Skeletal muscle cell (primary cell): ENCODE measurements at regions not wholly inside any gene's neighbourhood (a gene's known extent, or its start where the extent isn't known, plus 50 kb on each side); places are given as distances from the start of the nearest gene placed in this dataset.
"Not testable (repeated sequence)": the region's sequence is repeated elsewhere in the genome, so short reads cannot be mapped to it uniquely, and the experiment has no call there.

Experiments
- DNase-seq: peaks from one replicate; pipeline ENCODE4 v3.0.0-alpha.2; 2010; ENCODE audit warnings: low read depth
- H3K4me3 ChIP-seq: 2 replicates; pipeline ENCODE4 v1.5.1; 2011; ENCODE audit warnings: low read depth, mild to moderate bottlenecking, control low read depth, low read length, moderate library complexity

DNA sequence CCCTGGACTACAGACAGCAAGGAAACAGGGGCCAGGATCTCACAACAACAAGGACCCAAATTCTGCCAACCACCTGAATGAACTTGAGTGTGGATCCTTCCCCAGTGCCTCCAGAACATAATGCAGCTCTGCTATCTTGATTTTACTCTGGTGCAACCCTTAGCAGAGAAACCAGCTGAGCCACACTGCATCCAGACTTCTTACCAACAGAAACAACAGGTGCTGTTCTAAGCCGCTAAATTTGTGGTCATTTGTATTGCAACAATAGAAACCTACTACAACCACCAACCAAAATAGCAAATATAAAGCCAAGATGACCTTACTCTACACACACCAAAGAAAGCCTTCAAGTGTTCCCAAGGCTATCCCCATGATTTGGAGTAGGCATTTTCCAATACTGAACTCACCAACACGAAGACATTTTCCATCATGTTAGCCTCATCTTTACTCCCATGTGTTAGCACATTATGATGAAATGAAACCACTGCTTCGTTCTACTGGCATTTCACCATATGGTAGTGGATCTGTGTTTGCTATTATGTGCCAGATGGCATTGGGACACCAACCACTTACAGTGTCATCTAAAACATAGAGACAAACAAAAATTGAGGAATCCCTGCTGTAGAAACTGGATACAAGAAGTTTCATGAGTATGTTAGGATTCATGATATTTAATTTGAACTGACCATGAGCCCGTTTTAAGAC is 249.8 kb upstream of the ID4 start:
- H3K4me3 ChIP-seq: no peak overlapping the region
- DNase-seq: no peak

DNA sequence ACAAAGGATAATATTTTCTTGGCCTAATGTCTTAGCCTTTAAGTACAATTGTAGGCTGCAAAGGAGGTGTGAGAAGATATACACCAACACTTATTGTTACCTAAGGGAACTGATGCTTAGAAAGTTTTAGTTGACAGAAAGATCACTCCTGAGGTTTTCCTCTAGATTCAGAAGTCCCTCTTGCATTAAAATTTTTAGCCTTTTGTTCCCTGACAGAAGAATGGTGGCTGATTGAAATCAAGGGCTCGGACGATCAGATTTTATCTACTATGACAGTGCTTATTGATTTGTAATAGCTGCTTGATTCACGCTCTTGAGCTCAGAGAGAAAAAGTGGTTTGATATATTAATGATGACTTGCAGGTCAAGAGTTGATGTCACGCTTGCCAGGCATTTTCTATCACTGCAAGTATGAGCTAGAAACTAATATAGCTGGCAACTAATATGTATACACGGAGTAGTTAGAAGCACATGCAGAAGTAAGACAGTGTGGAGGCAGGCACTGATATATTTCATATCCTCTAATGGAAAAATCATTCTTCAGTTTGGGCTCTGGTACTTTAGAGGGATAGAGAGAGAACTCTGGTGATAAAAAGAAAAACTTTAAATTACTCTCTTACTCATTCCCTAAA is 246.6 kb upstream of the ID4 start:
- no peak for DNase-seq
- no peak overlapping the region for H3K4me3 ChIP-seq

DNA sequence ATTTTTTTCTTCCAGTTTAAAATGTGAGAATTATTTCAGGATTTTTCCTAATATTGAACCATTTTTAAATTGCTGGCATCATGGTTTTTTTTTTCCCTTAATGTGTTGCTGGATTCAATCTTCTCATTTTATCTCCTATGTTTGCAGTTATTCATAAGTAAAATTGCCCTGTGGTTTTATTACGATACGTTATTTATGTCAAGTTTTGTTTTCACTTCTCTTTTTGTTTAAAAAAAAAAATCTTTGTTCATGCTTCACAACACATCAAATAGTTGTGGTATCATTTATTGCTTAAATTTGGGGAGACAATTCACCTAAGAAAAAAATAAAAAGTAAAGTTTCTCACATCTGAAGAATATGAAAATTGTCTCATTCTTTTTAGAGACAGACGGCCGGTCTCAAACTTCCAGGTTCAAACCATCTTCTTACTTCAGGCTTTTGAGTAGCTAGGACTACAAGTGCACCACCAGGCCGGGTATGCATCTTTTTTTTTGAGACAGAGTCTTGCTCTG is 239.3 kb upstream of the ID4 start:
- DNase-seq: no peak
- H3K4me3 ChIP-seq: no peak overlapping the region

DNA sequence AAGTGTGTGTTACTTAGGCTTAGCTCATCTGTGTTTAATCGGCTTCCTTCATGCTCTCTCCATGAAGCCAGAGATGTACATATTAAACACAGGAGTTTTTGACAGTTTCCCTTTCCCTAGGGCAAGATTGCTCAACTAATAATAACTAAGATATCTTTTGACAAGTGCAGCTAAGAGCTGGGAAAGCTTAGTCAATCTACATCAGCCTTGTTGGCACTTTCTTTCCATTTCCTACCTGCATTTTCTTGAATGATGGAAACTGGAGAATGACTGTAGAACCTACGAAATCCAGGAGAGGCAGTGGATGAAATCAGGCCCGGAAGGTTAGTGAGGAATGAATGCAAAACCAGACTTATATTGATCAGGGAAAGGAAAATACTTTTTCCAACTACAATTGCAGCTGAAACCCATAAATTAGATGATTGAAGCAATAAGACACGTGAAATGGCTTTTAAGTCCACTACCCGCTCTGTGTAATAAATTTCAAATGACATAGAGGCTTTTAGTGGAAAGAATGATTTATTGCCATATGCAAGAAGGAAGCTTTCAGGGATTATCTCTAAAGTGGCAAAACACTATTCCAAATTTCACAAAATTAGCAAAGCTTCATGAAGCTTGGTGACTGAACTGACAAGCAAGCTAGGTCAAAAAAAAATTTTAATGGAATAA is 237.2 kb upstream of the ID4 start:
- no peak overlapping the region for H3K4me3 ChIP-seq

DNA sequence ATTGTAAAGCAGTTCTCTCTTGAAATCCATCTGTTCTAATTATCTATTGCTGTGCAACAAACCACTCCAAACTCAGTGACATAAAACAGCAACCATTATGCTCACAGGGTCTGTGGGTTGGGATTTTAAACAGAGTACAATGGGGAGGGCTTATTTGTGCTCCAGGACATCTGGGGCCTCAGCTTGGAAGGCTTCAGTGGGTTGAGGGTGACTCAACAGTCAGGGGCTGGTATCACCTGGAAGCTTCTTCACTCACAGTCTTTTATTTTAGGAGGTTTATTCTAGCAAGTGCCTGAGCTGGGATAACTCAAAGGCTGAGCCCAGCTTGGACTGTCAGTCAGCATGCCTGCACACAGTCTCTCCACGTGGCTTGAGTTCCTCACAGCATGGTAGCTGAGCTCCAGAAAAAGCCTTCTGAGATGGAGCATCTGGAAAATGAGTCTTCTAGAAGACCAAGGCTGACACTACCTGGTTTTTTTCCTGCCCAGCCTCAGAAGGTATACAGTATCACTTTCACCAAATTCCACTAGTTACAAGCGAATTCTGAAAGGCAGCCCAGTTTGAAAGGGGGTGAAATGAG is 234.6 kb upstream of the ID4 start:
- H3K4me3 ChIP-seq: no peak overlapping the region
- DNase-seq: no peak

More for the DNA sequence above, 237.2 kb upstream of the ID4 start:
- no peak for DNase-seq

DNA sequence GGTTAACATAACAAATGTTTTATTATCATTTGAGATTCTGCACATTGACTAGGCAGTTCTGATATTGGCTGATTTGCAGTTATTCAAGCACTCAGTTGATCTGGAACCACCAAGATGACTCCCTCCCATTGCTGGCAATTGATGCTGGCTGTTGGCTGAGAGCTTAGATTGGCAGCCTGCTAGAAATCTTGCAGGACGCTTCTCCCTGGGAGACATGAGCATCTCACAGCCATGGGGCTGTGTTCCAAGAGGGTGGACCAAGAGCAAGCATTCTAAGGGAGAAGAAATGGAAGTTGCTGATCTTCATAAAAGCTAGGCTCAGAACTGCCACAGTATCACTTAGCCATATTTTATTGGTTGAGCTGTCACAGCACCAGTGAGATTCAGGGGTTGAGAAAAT is 233.4 kb upstream of the ID4 start:
- no peak for DNase-seq
- H3K4me3 ChIP-seq: no peak overlapping the region

DNA sequence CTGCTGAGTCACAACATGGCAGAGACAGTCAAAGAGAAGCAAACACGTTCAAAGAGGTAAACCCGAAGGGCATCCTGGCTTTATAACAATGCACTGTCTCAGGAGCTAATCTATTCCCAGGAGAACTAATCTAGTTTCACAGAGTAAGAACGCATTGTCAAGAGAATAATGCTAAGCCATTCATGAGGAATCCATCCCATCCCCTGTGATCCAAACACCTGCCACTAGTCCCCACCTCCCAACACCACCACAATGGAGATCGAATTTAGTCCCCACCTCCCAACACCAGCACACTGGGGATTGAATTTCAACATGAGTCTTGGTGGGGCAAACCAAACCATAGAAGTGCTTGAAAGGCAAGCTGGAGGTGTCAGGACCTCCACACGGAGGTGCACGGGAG is 231.5 kb upstream of the ID4 start:
- no peak for DNase-seq
- H3K4me3 ChIP-seq: no peak overlapping the region

DNA sequence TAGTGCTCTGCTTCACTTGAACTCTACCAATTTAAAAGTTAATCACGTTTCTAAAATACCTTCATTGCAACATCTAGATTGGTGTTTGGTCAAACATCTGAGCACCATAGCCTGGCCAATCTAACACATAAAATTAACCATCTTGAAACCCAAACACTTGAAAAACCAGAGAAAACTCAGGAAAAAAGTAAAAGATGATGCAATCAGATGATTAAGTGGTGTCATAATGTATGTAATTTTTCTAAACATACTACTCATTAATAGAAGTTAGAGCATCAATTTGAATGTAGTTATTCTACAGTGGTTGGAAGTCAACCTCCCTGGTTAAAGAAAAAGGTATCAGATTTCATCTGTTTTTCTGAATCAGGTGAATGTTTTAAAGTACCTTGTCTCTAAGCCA is 228.6 kb upstream of the ID4 start:
- no peak overlapping the region for H3K4me3 ChIP-seq

DNA sequence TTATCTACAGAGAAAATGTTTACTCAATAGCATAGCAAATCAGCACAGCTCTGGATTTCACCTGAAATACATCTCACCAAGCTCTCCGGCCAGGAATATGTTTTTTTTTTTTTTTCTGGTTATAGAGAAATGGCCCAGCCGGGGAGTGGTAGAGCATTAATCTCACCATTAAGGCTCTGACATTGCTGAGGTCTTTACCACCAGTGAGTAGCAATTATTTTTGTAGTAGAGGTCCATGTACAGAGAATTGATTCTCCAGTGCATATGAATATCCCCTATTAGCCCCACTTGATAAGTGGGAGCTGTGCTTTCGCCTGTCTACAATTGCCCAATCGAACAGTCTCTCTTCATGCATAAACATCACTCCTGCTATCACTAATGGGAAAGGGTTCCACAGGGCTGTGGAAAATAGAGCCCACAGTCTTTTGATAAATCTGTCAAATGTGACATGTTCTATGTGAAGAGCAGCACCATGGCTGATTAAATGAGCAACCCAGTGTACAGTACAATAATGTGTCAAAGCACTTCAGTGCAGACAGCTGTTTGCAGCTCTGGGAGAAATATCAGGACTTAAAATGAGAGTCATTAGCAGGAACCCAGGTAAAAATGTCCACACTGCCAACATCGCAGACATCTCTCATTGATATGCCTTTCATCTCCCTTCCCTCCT is 227.1 kb upstream of the ID4 start:
- no peak for DNase-seq
- H3K4me3 ChIP-seq: no peak overlapping the region

More for the DNA sequence above, 228.6 kb upstream of the ID4 start:
- no peak for DNase-seq

DNA sequence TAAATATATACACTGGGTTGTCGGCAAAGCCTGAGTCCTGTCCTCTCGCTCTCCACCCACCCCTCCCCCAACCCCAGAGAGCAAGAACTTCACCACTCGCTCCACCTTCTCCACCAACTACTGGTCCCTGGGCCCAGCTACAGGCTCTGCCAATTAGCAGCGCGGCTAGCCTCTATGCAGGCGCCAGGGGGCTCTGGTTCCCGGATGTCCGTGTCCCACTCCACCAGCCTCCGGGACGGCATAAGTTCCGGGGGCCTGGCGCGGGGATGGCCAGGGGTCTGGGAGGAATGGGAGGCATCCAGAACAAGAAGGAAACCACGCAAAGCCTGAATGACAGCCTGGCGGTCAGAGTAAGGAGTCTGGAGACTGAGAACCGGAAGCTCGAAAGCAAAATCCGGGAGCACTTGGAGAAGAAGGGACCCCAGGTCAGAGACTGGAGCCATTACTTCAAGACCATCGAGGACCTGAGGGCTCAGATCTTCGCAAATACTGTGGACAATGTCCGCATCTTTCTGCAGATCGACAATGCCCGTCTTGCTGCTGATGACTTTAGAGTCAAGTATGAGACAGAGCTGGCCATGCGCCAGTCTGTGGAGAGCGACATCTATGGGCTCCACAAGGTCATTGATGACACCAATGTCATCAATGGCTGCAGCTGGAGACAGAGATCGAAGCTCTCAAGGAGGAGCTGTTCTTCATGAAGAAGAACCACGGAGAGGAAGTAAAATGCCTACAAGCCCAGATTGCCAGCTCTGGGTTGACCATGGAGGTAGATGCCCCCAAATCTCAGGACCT is 224.3 kb upstream of the ID4 start:
- not testable (repeated sequence) for DNase-seq, H3K4me3 ChIP-seq

DNA sequence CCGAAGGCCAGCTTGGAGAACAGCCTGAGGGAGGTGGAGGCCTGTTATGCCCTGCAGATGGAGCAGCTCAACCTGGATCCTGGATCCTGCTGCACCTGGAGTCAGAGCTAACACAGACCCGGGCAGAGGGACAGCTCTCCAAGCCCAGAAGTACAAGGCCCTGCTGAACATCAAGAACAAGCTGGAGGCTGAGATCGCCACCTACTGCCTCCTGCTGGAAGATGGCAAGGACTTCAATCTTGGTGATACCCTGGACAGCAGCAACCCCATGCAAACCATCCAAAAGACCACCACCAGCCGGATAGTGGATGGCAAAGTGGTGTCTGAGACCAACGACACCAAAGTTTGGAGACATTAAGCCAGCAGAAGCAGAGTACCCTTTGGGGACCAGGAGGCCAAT is 223.5 kb upstream of the ID4 start:
- DNase-seq: no peak
- no peak overlapping the region for H3K4me3 ChIP-seq

DNA sequence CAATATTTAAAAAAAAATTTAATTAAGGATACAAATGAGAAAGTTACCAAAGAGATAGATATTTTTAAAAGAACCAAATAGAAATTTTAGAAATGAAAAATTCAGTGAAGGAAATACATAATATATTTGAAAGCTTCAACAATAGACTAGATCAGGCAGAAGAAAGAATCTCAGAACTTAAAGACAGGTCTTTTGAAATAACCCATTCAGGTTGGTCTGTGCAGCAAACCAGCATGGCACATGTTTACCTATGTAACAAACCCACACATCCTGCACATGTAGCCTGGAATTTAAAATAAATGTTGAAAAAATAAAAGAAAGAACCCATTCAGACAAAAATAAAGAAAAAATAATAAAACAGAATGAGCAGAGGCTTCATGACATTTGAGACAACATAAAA is 221.1 kb upstream of the ID4 start:
- no peak for DNase-seq
- no peak overlapping the region for H3K4me3 ChIP-seq

DNA sequence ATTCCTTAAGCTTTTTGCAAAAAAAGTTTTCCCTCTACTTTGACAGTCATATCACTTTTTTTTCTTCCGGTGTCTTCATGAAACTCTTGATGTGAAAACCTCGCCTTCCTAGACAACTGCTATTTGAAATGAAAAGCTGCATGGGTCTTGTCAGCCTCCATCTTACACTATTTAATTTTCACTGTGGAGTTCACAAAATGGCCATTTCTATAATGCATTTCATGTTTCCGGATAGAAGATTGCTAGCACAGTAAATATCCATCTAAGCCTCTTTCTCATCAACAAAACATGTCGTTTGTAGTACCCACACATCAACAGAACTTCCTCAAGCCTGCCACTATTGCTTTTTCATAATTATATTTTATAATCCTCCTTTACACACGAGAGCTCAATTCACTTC is 204.9 kb upstream of the ID4 start:
- no peak overlapping the region for H3K4me3 ChIP-seq
- DNase-seq: no peak

DNA sequence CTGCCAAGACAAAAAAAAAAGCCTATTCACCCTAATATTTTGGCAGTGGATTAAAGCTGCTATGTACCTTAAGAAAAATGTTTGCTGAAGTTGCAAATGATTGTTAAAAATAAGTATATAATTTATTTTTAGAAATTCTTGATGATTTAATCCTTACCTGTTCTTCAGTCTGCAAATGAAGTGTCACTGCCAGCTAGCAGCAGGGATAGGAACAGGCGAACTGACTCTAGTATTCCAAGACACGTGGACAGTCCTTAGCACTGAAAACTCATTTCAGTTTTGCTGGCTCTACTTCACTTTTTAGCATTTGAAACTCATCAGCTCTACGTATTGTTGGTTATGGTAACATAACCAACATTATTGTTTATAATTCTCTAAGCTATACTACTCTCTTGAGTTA is 204.4 kb upstream of the ID4 start:
- DNase-seq: no peak
- no peak overlapping the region for H3K4me3 ChIP-seq

DNA sequence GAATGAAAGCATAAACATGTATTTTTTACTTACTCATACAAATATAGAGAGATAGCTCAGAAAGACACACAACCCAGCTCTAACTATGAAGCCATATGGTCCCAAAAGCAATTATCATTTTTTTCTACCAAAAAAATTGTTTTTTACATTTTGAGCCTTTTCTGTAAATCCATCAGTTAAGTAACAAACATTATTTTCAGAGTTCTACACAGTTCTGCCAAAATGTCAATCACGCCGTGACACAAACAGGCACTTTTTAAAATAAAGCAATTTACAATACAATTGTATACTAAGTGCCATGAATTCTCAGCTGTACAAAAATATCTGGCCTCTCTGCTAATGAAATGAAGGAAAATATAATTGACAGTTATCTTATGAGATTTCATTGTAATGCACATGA is 201.4 kb upstream of the ID4 start:
- H3K4me3 ChIP-seq: no peak overlapping the region
- DNase-seq: no peak

DNA sequence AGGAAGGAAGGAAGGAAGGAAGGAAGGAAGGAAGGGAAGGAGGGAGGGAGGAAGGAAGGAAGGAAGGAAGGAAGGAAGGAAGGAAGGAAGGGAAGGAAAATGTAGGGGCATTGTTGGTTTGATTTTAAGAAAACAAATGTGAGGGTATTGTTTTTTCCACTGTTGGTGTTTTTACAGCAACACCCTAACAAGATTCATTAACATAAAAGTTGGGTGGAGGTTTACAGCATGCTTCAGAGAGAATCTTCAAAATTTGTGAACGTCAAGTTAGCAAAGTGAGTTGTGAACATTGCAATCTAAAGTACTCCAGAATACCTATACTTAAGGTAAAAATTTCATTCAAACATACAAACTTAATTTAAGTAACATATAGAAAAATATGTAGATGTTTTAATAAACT is 200.2 kb upstream of the ID4 start:
- DNase-seq: no peak
- H3K4me3 ChIP-seq: no peak overlapping the region

DNA sequence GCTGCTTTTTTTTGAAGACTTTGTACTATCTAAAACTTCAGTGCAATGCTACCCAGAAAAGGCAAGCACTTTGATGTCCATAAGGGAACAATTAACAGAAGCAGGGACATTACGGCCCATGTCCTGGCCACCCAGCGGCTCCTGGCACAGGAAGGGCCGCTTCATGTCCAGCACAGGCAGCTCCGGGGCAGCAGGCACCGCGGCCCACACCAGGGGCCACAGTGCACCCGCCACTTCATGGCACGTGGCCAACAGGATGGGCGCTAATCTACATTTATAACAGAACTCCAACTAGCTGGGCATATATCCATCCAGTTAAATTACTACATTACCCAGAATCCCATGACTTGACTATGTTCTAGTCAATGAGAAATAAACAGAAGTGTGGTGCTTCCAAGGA is 198.2 kb upstream of the ID4 start:
- no peak overlapping the region for H3K4me3 ChIP-seq
- DNase-seq: no peak

DNA sequence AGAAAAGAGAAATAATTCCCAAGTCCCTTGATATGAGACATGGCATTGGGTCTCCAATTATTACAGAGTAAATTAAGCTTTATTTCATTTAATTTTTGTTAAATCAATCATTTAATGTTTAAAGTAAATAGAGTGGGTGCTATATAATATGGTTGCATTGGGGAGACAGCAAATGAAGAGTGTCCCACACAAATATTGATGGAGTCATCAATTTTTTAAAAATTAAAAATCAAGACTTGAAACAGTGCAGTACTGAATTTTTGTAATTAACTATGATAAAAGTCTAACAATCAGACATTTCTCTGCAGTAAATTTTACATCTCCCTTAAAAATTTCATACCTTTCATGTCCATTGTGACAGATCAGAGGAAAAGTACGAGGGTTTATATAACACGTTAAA is 193.9 kb upstream of the ID4 start:
- no peak for DNase-seq

DNA sequence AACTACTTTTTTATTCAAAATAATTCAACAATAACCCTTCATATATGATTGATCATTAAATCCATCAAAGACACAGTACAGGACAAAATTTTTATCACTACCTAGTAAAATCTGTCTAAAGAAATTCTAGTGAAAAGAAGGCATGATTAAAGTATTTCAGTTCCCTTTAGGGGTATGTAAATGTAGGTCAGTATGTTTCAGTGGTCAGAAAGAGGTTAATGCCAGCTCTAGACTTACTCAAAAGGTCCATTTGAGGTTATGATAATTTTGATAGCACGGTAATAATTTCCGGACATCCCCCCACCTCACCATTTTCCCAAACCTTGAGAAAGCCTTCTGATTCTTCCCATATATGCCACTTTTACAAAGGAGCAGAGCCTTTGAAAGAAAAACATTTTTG is 193.5 kb upstream of the ID4 start:
- no peak overlapping the region for H3K4me3 ChIP-seq
- no peak for DNase-seq

More for the DNA sequence above, 193.9 kb upstream of the ID4 start:
- no peak overlapping the region for H3K4me3 ChIP-seq
